NB4 (cell line): ENCODE measurements at regions not wholly inside any gene's neighbourhood (a gene's known extent, or its start where the extent isn't known, plus 50 kb on each side); places are given as distances from the start of the nearest gene placed in this dataset.

Experiments used
- CTCF ChIP-seq: IDR thresholded peaks from one replicate; pipeline ENCODE4 v1.5.1; 2012; ENCODE audit warnings: low read depth, low read length
- MAX ChIP-seq: IDR thresholded peaks from 2 replicates; pipeline ENCODE4 v1.6.1; 2011; ENCODE audit warnings: low read depth, low read length
- POLR2A ChIP-seq: IDR thresholded peaks from 2 replicates; pipeline ENCODE4 v1.6.1; 2011; ENCODE audit warnings: mild to moderate bottlenecking; ENCODE audit not compliant: insufficient read length; ENCODE audit errors: extremely low read depth

- TF ChIP-seq CTCF (no peak), POLR2A (no peak), MAX (no peak)
Observed at GRCh38 chr18:55999641-56000040, 411.6 kb upstream of the TCF4 start.
